Heart right ventricle (tissue), 16 donors: ENCODE measurements at regions not wholly inside any gene's neighbourhood (a gene's known extent, or its start where the extent isn't known, plus 50 kb on each side); places are given as distances from the start of the nearest gene placed in this dataset.

Experiments
- ATAC-seq, 8 donors: fragments of 200-7000 bp; cut with Tn5 transposase; one replicate each; pipeline ENCODE4 v1.9.1; 2020; ENCODE audit warnings: mild to moderate bottlenecking in 8 of 8, moderate library complexity in 8 of 8, moderate number of reproducible peaks in 1 of 8
- DNase-seq, 2 donors: peaks; one replicate each; pipeline ENCODE4 v3.0.0-alpha.2; 2020
- H3K27ac ChIP-seq, 10 donors: fragments of 200-600 bp; sonication (generic) in 2 of 10; one replicate each; pipeline versions ENCODE4 v1.5.0 to v1.8.0; 2020 to 2022; ENCODE audit warnings: mild to moderate bottlenecking in 3 of 10
- H3K27me3 ChIP-seq, 7 donors: fragments of 200-600 bp; one replicate each; pipeline ENCODE4 v1.8.0; 2021 to 2022; ENCODE audit warnings: mild to moderate bottlenecking in 2 of 7
- H3K36me3 ChIP-seq, 9 donors: fragments of 200-600 bp; sonication (generic) in 1 of 9; one replicate each; pipeline versions ENCODE4 v1.5.0 to v1.8.0; 2020 to 2022; ENCODE audit warnings: mild to moderate bottlenecking in 2 of 9
- H3K4me1 ChIP-seq, 9 donors: fragments of 200-600 bp; sonication (generic) in 1 of 9; one replicate each; pipeline versions ENCODE4 v1.5.0 to v1.8.0; 2020 to 2022; ENCODE audit warnings: mild to moderate bottlenecking in 4 of 9
- H3K4me3 ChIP-seq, 10 donors: fragments of 200-600 bp; sonication (generic) in 2 of 10; one replicate each; pipeline versions ENCODE4 v1.5.0 to v1.8.0; 2020 to 2022; ENCODE audit warnings: mild to moderate bottlenecking in 7 of 10, moderate library complexity in 2 of 10
- H3K9me3 ChIP-seq, 11 donors: fragments of 200-600 bp in 10 of 11; sonication (generic) in 2 of 11; one replicate each; pipeline versions ENCODE4 v1.5.0 to v1.8.0; 2013 to 2022; ENCODE audit warnings: mild to moderate bottlenecking in 2 of 11, control low read depth in 1 of 11, moderate library complexity in 1 of 11
- WGBS, 2 donors: extraction: QIAGEN DNeasy Blood & Tissue Kit; methylation state at CpG; one replicate each; pipeline ENCODE4 v1.1.7; 2013; ENCODE audit warnings: inconsistent platforms in 1 of 2; 5-methylcytosine and 5-hydroxymethylcytosine counted together
- intact Hi-C, 10 donors: fragments of 100-400 bp; cut with DNase I; formaldehyde crosslinking; loops; one replicate each; pipeline versions ENCODE4 v1.11.1 to v1.14.2; 2022
- TF ChIP-seq, protein P1 (sequence below), 9 donors: fragments of 200-600 bp; sonication (generic) in 2 of 9; IDR thresholded peaks; one replicate each; pipeline versions ENCODE4 v1.5.0 to v1.8.0; 2021 to 2022; ENCODE audit warnings: antibody characterized with exemption in 9 of 9, mild to moderate bottlenecking in 5 of 9, moderate library complexity in 1 of 9
- donor health status: Arrhythmogenic right ventricular cardiomyopathy.
- donor health status: ischemic (EF 13 %, LVEDD 7.1; RV severe dilation, severe dysfunction).
- donor health status: healthy with polysubstance abuse.
- donor health status: DM: no; HTN: yes; CAD: no.
- donor health status: DM: no; HTN: no; CAD: no.
- donor health status: ischemic (EF 25% LVEDD 6.9; RV normal size, moderate dysfunction).
- donor health status: ischemic (EF 25% LVEDD 5.7; RV mildly dilated, moderate dysfunction).
- donor health status: healthy.
- donor health status: DM: yes; HTN: yes; CAD: no.
- donor health status: Ischemic cardiomyopathy.
- donor health status: ischemic (EF 35%, LVEDD 5.7; RV mildly dilated, moderate dysfunction).
- donor health status: nonischemic (EF 11% LVEDD 7.7; RV severe dilation, severe dysfunction).
- donor health status: DM: yes; HTN: yes; CAD: no.
- donor health status: PGD.
- donor health status: ischemic (EF 29% LVEDD 5.4; RV normal size, mild dysfunction).
- donor health status: nonischemic (EF 23%, LVEDD 6.1; RV moderate dilation, normal function).

GRCh38 chr4:96974295-96974694 lies 1134.4 kb downstream of the PDHA2 start:
- 68 to 71% methylated on average over 2 of the region's 2 CpGs for WGBS, 2 donors
- ATAC-seq (no peak), DNase-seq (no peak)
- no peaks in the 10 kb centered on the region for H3K36me3 ChIP-seq
- TF ChIP-seq, protein P1, sequence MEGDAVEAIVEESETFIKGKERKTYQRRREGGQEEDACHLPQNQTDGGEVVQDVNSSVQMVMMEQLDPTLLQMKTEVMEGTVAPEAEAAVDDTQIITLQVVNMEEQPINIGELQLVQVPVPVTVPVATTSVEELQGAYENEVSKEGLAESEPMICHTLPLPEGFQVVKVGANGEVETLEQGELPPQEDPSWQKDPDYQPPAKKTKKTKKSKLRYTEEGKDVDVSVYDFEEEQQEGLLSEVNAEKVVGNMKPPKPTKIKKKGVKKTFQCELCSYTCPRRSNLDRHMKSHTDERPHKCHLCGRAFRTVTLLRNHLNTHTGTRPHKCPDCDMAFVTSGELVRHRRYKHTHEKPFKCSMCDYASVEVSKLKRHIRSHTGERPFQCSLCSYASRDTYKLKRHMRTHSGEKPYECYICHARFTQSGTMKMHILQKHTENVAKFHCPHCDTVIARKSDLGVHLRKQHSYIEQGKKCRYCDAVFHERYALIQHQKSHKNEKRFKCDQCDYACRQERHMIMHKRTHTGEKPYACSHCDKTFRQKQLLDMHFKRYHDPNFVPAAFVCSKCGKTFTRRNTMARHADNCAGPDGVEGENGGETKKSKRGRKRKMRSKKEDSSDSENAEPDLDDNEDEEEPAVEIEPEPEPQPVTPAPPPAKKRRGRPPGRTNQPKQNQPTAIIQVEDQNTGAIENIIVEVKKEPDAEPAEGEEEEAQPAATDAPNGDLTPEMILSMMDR (IDR thresholded peaks at IDR 0.05): peak in 3 of 9 donors; percentile 7 to 23 (median 9)
- H3K27me3 ChIP-seq: no peaks in the 10 kb centered on the region
- H3K9me3 ChIP-seq: peaks cover 0 to 3% (median 0%) of the 10 kb centered on the region in 11 donors
- H3K27ac ChIP-seq: no peak overlapping the region
- H3K4me1 ChIP-seq: no peaks in the 10 kb centered on the region
- no peak overlapping the region for H3K4me3 ChIP-seq
- intact Hi-C loops: no loop called here

GRCh38 chr4:96983830-96984229 lies 1143.9 kb downstream of the PDHA2 start:
- H3K4me3 ChIP-seq: peak overlapping the region in 4 of 10 donors; percentile 1 to 14 (median 7)
- TF ChIP-seq, protein P1 (IDR thresholded peaks at IDR 0.05): no peak
- H3K9me3 ChIP-seq: peaks cover 0 to 19% (median 0%) of the 10 kb centered on the region in 11 donors
- DNase-seq (no peak), ATAC-seq (no peak)
- no peaks in the 10 kb centered on the region for H3K27me3 ChIP-seq
- H3K27ac ChIP-seq: no peak overlapping the region
- 66 to 69% methylated on average over 1 of the region's 1 CpG for WGBS, 2 donors
- intact Hi-C loops: no loop called here
- H3K36me3 ChIP-seq: no peaks in the 10 kb centered on the region
- H3K4me1 ChIP-seq: no peaks in the 10 kb centered on the region

DNA sequence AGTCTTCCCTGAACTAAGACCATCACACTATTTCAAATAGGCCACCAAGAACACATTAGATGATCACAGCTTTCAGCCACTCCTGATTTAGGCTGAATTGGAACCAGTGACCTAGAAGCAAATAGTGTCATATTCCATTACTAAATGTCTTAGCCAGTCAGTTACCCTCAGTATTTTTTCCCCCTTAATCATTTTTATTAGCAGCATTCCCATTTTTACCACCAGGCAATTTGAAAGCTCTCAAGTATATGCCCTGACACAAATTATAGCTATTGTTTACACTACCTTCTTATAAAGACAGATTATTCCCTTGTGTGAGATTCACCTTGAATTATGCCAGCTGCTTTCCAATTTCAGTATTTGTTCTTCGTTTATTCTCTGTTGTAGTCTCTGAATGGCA lies 1146.9 kb downstream of the PDHA2 start:
- Histone ChIP-seq H3K36me3 (no peaks in the 10 kb centered on the region), H3K9me3 (peaks cover 0 to 5% (median 0%) of the 10 kb centered on the region in 11 donors), H3K4me1 (no peaks in the 10 kb centered on the region), H3K27ac (no peak overlapping the region), H3K4me3 (no peak overlapping the region), H3K27me3 (no peaks in the 10 kb centered on the region)
- TF ChIP-seq, protein P1 (IDR thresholded peaks at IDR 0.05): no peak
- DNase-seq (no peak), ATAC-seq (no peak)
- WGBS, 2 donors: 62 to 72% methylated on average over 1 of the region's 1 CpG
- intact Hi-C loops: no loop called here

DNA sequence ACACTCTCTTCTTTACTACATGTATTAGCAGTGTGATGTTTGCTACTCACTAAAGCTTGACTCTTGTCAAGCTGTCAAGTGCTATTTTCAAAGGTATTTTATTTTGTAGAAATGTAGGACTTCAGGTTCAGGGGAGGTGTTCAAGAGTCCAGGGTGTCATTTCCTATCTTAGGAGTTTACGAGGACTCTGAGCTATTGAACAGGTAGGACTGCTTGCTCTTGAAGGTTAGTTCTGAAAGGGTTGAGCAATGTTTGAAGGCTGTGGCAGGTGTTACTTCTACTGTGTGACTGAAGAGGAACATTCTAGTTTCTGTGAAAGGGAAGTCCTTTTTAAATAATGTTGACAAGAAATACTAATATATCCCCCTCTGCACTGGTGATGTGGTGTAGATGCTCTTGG lies 1151.2 kb downstream of the PDHA2 start:
- peaks cover 0 to 4% (median 0%) of the 10 kb centered on the region in 11 donors for H3K9me3 ChIP-seq
- ATAC-seq (no peak), DNase-seq (no peak)
- no peak overlapping the region for H3K4me3 ChIP-seq
- no peaks in the 10 kb centered on the region for H3K36me3 ChIP-seq
- intact Hi-C loops: no loop called here
- no peaks in the 10 kb centered on the region for H3K4me1 ChIP-seq
- TF ChIP-seq, protein P1 (IDR thresholded peaks at IDR 0.05): no peak
- no peak overlapping the region for H3K27ac ChIP-seq
- 91 to 93% methylated on average over 1 of the region's 1 CpG for WGBS, 2 donors
- no peaks in the 10 kb centered on the region for H3K27me3 ChIP-seq
